HL-60 (cell line): ENCODE measurements at regions not wholly inside any gene's neighbourhood (a gene's known extent, or its start where the extent isn't known, plus 50 kb on each side); places are given as distances from the start of the nearest gene placed in this dataset.

Experiments used
- GABPA ChIP-seq: IDR thresholded peaks from 2 replicates; pipeline ENCODE4 v1.6.1; 2012; ENCODE audit warnings: low read depth
- POLR2AphosphoS5 ChIP-seq: IDR thresholded peaks from 2 replicates; pipeline ENCODE4 v1.6.1; 2012; ENCODE audit warnings: low read depth
- TF ChIP-seq, protein P1 (sequence below): IDR thresholded peaks from one replicate; pipeline ENCODE4 v1.5.1; 2011; ENCODE audit warnings: low read length, control low read depth, inconsistent platforms; ENCODE audit not compliant: insufficient read depth

DNA sequence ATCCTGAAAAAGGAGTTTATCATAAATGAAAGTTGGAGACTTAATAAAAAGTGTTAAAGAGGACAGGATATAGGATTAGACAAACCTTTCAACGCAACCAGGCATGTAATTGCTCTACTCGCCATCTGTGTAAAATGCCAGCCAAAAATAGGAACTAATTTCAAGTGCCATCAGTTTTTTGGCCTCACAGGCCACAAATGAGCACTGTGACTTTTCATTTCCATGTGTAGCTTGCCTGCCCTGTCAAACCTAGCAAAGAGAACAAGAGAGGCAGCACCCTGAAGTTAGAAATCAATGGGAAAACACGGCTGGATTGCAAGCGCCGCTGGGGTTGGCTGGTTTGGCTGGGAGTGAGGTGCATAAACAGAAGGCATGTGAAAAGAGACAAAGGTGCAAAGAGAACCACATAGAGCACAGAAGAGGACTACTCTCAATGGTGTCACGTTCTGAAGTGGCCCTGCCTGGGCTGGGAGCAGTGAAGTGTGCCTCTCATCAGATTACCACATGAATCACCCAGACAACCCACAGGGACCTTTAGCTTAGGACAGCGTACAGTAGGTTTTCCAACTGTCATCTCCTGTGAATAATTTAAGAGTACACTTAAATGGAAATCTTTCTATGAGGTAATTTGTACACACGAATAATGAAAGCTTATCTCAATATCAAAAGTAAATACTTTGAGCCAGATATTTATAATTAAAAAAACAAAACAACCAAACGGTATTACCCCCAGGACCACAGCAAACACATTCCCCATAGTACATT lies 78.0 kb upstream of the NHSL1 start:
- TF ChIP-seq, protein P1, sequence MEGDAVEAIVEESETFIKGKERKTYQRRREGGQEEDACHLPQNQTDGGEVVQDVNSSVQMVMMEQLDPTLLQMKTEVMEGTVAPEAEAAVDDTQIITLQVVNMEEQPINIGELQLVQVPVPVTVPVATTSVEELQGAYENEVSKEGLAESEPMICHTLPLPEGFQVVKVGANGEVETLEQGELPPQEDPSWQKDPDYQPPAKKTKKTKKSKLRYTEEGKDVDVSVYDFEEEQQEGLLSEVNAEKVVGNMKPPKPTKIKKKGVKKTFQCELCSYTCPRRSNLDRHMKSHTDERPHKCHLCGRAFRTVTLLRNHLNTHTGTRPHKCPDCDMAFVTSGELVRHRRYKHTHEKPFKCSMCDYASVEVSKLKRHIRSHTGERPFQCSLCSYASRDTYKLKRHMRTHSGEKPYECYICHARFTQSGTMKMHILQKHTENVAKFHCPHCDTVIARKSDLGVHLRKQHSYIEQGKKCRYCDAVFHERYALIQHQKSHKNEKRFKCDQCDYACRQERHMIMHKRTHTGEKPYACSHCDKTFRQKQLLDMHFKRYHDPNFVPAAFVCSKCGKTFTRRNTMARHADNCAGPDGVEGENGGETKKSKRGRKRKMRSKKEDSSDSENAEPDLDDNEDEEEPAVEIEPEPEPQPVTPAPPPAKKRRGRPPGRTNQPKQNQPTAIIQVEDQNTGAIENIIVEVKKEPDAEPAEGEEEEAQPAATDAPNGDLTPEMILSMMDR: no peak
- no peak for TF ChIP-seq GABPA
- TF ChIP-seq POLR2AphosphoS5: no peak
